ENCODE measurements at regions not wholly inside any gene's neighbourhood (a gene's known extent, or its start where the extent isn't known, plus 50 kb on each side); places are given as distances from the start of the nearest gene placed in this dataset.

- TF ChIP-seq JUN (IDR thresholded peaks at IDR 0.05), result no peak
- no peak for TF ChIP-seq PBX3 (IDR thresholded peaks at IDR 0.05)
Measured at GRCh38 chr18:28468901-28469300, 292.0 kb upstream of the CDH2 start.
